ENCODE measurements at regions not wholly inside any gene's neighbourhood (a gene's known extent, or its start where the extent isn't known, plus 50 kb on each side); places are given as distances from the start of the nearest gene placed in this dataset.
A peak's percentile ranks its signal among the peaks of the same experiment; 100 is the strongest.

DNA sequence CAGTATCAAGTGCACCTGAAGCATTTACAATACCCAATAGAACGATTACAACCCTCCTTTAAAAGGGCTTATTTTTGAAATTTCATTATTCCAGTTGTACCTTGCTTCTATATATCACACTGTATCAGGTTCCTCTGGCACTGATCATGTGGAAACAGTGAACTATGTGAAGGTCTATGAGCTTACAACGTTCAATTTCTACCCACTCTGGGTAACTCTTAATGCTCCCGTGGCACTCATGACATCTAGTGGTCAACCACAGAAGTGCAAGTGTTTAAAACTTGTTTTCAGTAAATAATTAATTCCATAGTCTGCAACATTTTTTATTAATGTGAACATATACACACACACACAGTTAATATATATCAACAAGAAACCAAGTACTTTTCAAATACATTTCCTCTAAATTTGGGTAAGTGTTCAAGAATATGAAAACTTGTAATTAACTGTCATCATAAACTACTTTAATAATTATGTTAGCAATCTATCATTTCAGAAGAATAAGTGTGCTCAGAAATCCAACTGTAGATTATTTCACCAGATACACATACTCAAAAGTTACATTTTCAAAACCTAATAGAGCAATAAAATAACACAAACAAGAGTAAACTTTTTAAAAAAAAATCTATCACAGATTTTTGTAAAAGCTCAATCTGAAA is 61.0 kb downstream of the MPP7 start:
- Histone ChIP-seq H3K9me3 (ENCODE audit: control insufficient read depth, insufficient read depth, low read length) (no peaks in the 10 kb centered on the region), H3K36me3 (ENCODE audit: control insufficient read depth, insufficient read depth, low read length) (peaks cover 3% of the 10 kb centered on the region), H3K4me3 (ENCODE audit: low read length) (no peak overlapping the region), H3K27ac (ENCODE audit: low read length) (no peak overlapping the region), H3K27me3 (ENCODE audit: control insufficient read depth, insufficient read depth, low read length) (no peaks in the 10 kb centered on the region), H3K4me1 (ENCODE audit: control insufficient read depth, insufficient read depth, low read length) (no peaks in the 10 kb centered on the region)
- 71% methylated on average over 1 of the region's 3 CpGs for WGBS (ENCODE audit: insufficient coverage)
- Mint-ChIP-seq H3K4me1 (peaks cover 9 to 11% of the 10 kb centered on the region in 2 donors), H3K27ac (peak overlapping the region in 1 of 2 donors; percentile 31), H3K36me3 (no peaks in the 10 kb centered on the region), H3K27me3 (ENCODE audit: low read depth in 2 of 2) (no peaks in the 10 kb centered on the region), H3K9me3 (no peaks in the 10 kb centered on the region), H3K4me3 (no peak overlapping the region)
- TF ChIP-seq, protein P1, sequence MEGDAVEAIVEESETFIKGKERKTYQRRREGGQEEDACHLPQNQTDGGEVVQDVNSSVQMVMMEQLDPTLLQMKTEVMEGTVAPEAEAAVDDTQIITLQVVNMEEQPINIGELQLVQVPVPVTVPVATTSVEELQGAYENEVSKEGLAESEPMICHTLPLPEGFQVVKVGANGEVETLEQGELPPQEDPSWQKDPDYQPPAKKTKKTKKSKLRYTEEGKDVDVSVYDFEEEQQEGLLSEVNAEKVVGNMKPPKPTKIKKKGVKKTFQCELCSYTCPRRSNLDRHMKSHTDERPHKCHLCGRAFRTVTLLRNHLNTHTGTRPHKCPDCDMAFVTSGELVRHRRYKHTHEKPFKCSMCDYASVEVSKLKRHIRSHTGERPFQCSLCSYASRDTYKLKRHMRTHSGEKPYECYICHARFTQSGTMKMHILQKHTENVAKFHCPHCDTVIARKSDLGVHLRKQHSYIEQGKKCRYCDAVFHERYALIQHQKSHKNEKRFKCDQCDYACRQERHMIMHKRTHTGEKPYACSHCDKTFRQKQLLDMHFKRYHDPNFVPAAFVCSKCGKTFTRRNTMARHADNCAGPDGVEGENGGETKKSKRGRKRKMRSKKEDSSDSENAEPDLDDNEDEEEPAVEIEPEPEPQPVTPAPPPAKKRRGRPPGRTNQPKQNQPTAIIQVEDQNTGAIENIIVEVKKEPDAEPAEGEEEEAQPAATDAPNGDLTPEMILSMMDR (IDR thresholded peaks at IDR 0.05): peak; percentile 95
- ATAC-seq (peak; percentile 76 to 81 (median 78)), DNase-seq (peak in 1 of 2 donors; percentile 75)
- intact Hi-C loops (cut with micrococcal nuclease): loop anchor here (2.0 to 5.0 kb wide), 3 partner anchors 499 to 795 kb away; no protein-coding TSS in a partner anchor

DNA sequence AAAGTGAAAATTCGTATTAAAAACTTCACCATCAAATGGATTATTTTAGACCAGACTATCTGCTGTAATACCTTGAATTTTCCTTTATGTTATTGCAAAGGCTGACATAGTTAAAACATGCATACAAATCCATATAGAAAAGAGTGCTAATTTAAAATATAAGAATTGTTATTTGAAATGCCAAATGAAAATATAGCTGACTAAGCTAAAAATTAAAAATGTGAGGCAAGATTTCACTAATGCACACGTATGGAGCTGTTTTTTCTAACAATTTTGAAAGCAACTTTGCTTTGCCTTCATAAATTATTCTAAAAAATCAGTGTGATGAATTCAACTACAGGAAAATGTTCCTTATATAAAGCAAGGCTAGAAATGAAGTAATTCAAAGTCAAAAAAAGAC is 62.5 kb downstream of the MPP7 start:
- no peak overlapping the region for H3K4me3 Mint-ChIP-seq
- H3K4me1 ChIP-seq (ENCODE audit: control insufficient read depth, insufficient read depth, low read length): no peaks in the 10 kb centered on the region
- H3K4me3 ChIP-seq (ENCODE audit: low read length): no peak overlapping the region
- DNase-seq (no peak), ATAC-seq (no peak)
- no peaks in the 10 kb centered on the region for H3K9me3 Mint-ChIP-seq
- no CpG with 5 or more reads among the region's 2 CpGs for WGBS (ENCODE audit: insufficient coverage)
- H3K27me3 ChIP-seq (ENCODE audit: control insufficient read depth, insufficient read depth, low read length): no peaks in the 10 kb centered on the region
- H3K9me3 ChIP-seq (ENCODE audit: control insufficient read depth, insufficient read depth, low read length): no peaks in the 10 kb centered on the region
- intact Hi-C loops (cut with micrococcal nuclease): loop anchor here (5.0 kb wide), 2 partner anchors 683 to 793 kb away; no protein-coding TSS in a partner anchor
- TF ChIP-seq, protein P1 (IDR thresholded peaks at IDR 0.05): no peak
- no peaks in the 10 kb centered on the region for H3K36me3 Mint-ChIP-seq
- H3K4me1 Mint-ChIP-seq: peaks cover 9 to 11% of the 10 kb centered on the region in 2 donors
- H3K36me3 ChIP-seq (ENCODE audit: control insufficient read depth, insufficient read depth, low read length): peaks cover 13% of the 10 kb centered on the region
- no peak overlapping the region for H3K27ac Mint-ChIP-seq
- no peak overlapping the region for H3K27ac ChIP-seq (ENCODE audit: low read length)
- H3K27me3 Mint-ChIP-seq (ENCODE audit: low read depth in 2 of 2): no peaks in the 10 kb centered on the region

DNA sequence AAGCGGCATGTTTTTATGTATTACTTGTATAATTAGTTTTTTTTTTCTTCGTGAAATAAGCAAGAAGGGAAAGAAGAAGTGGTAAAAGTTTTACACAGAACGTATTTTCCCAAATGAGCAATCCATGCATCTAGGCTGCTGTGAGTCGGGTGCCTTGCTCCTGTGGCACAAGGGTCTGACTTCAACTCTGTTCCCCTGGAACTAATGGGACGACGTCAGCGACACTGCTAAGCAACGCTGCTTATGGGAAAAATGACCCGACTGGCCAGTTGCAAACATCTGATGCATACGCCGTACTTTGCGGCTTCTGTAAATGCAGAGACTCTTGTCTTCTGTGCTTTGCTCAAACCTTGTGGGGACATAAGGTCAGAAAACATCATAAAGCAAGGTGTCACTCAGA is 66.3 kb downstream of the MPP7 start:
- Histone ChIP-seq H3K27me3 (ENCODE audit: control insufficient read depth, insufficient read depth, low read length) (no peaks in the 10 kb centered on the region), H3K36me3 (ENCODE audit: control insufficient read depth, insufficient read depth, low read length) (peaks cover 13% of the 10 kb centered on the region), H3K4me1 (ENCODE audit: control insufficient read depth, insufficient read depth, low read length) (no peaks in the 10 kb centered on the region), H3K27ac (ENCODE audit: low read length) (no peak overlapping the region), H3K9me3 (ENCODE audit: control insufficient read depth, insufficient read depth, low read length) (no peaks in the 10 kb centered on the region), H3K4me3 (ENCODE audit: low read length) (no peak overlapping the region)
- H3K27ac Mint-ChIP-seq: no peak overlapping the region
- H3K4me3 Mint-ChIP-seq: no peak overlapping the region
- WGBS (ENCODE audit: insufficient coverage): 91% methylated on average over 12 of the region's 12 CpGs
- intact Hi-C loops (cut with micrococcal nuclease): no loop called here
- no peak for ATAC-seq
- TF ChIP-seq, protein P1 (IDR thresholded peaks at IDR 0.05): no peak
- no peaks in the 10 kb centered on the region for H3K27me3 Mint-ChIP-seq (ENCODE audit: low read depth in 2 of 2)
- H3K36me3 Mint-ChIP-seq: no peaks in the 10 kb centered on the region
- H3K9me3 Mint-ChIP-seq: no peaks in the 10 kb centered on the region
- peaks cover 0 to 5% of the 10 kb centered on the region in 2 donors for H3K4me1 Mint-ChIP-seq
- no peak for DNase-seq

DNA sequence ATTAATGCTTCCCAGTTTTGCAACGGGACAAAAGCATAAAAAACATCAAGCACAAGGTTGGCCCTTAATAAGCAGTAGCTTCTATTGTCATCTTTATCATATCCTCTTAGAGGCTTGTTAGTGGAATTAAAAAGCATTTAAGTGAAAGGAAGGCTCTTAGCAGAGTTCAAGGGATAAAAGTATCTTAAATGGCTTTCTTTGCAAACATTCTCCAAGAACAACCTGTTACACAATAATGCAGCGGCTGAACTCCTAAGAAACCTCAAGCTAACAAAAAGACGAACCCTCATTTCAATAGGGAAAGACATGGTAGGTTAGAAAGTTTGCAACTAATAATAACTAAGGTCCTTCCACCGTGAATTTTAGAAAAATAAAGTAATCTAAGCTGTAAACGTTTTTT is 82.1 kb downstream of the MPP7 start:
- WGBS (ENCODE audit: insufficient coverage): 43% methylated on average over 1 of the region's 5 CpGs
- H3K4me1 ChIP-seq (ENCODE audit: control insufficient read depth, insufficient read depth, low read length): no peaks in the 10 kb centered on the region
- no peaks in the 10 kb centered on the region for H3K36me3 ChIP-seq (ENCODE audit: control insufficient read depth, insufficient read depth, low read length)
- no peak overlapping the region for H3K4me3 ChIP-seq (ENCODE audit: low read length)
- no peak overlapping the region for H3K27ac Mint-ChIP-seq
- TF ChIP-seq, protein P1 (IDR thresholded peaks at IDR 0.05): no peak
- no peaks in the 10 kb centered on the region for H3K27me3 Mint-ChIP-seq (ENCODE audit: low read depth in 2 of 2)
- no peaks in the 10 kb centered on the region for H3K9me3 Mint-ChIP-seq
- peaks cover 0 to 16% of the 10 kb centered on the region in 2 donors for H3K4me1 Mint-ChIP-seq
- intact Hi-C loops (cut with micrococcal nuclease): no loop called here
- H3K36me3 Mint-ChIP-seq: no peaks in the 10 kb centered on the region
- no peak for DNase-seq
- no peaks in the 10 kb centered on the region for H3K9me3 ChIP-seq (ENCODE audit: control insufficient read depth, insufficient read depth, low read length)
- no peak overlapping the region for H3K4me3 Mint-ChIP-seq
- ATAC-seq: no peak
- H3K27me3 ChIP-seq (ENCODE audit: control insufficient read depth, insufficient read depth, low read length): no peaks in the 10 kb centered on the region
- H3K27ac ChIP-seq (ENCODE audit: low read length): no peak overlapping the region

All from natural killer cell (primary cell).